HG03521 (cell line): ENCODE measurements at regions not wholly inside any gene's neighbourhood (a gene's known extent, or its start where the extent isn't known, plus 50 kb on each side); places are given as distances from the start of the nearest gene placed in this dataset.

Experiments used
- ATAC-seq: cut with Tn5 transposase; IDR thresholded peaks from one replicate; pipeline ENCODE4 v1.9.1; 2021; ENCODE audit warnings: mild to moderate bottlenecking, moderate library complexity; ENCODE audit not compliant: unreplicated experiment

GRCh38 chr7:41058986-41059741 is 643.7 kb downstream of the INHBA start:
- ATAC-seq = no peak

GRCh38 chr7:41054960-41055661 is 647.8 kb downstream of the INHBA start:
- no peak for ATAC-seq

GRCh38 chr7:41053820-41054219 is 649.1 kb downstream of the INHBA start:
- ATAC-seq = no peak

- ATAC-seq = no peak
Measured at GRCh38 chr7:41052736-41053135, 650.2 kb downstream of the INHBA start.

- ATAC-seq = no peak
Measured at GRCh38 chr7:41052201-41052600, 650.7 kb downstream of the INHBA start.

GRCh38 chr7:41051535-41051934 is 651.4 kb downstream of the INHBA start:
- ATAC-seq = no peak

GRCh38 chr7:41051062-41051461 is 651.8 kb downstream of the INHBA start:
- no peak for ATAC-seq

GRCh38 chr7:41048771-41049170 is 654.1 kb downstream of the INHBA start:
- ATAC-seq = no peak

- ATAC-seq = no peak
Measured at GRCh38 chr7:41047789-41048191, 655.1 kb downstream of the INHBA start.

GRCh38 chr7:41047211-41047610 is 655.7 kb downstream of the INHBA start:
- no peak for ATAC-seq

GRCh38 chr7:41046776-41047175 is 656.1 kb downstream of the INHBA start:
- ATAC-seq = no peak

GRCh38 chr7:41046221-41046761 is 656.6 kb downstream of the INHBA start:
- no peak for ATAC-seq

GRCh38 chr7:41045556-41046123 is 657.2 kb downstream of the INHBA start:
- ATAC-seq = no peak

- ATAC-seq = no peak
Measured at GRCh38 chr7:41039981-41040380, 662.9 kb downstream of the INHBA start.

- ATAC-seq = no peak
Measured at GRCh38 chr7:41039386-41039953, 663.4 kb downstream of the INHBA start.

GRCh38 chr7:41038211-41038610 is 664.7 kb downstream of the INHBA start:
- no peak for ATAC-seq

- ATAC-seq = no peak
Measured at GRCh38 chr7:41037691-41038090, 665.2 kb downstream of the INHBA start.

- ATAC-seq = no peak
Measured at GRCh38 chr7:41035794-41036193, 667.1 kb downstream of the INHBA start.

GRCh38 chr7:41033500-41033899 is 669.4 kb downstream of the INHBA start:
- ATAC-seq = no peak

GRCh38 chr7:41030673-41031072 is 672.2 kb downstream of the INHBA start:
- ATAC-seq = no peak

GRCh38 chr7:41029072-41029499 is 673.8 kb downstream of the INHBA start:
- no peak for ATAC-seq
